Breast epithelium (tissue), 4 donors: ENCODE measurements at regions not wholly inside any gene's neighbourhood (a gene's known extent, or its start where the extent isn't known, plus 50 kb on each side); places are given as distances from the start of the nearest gene placed in this dataset.

ENCODE experiments used
- DNase-seq, 2 donors: peaks; one replicate each; pipeline ENCODE4 v3.0.0-alpha.2; 2019; ENCODE audit warnings: low spot score in 2 of 2
- H3K27ac ChIP-seq, 2 donors: fragments of 200-600 bp; sonication (generic) in 1 of 2; one replicate each; pipeline ENCODE4 v1.5.1; 2016 to 2019; ENCODE audit warnings: mild to moderate bottlenecking in 1 of 2
- H3K27me3 ChIP-seq, 2 donors: fragments of 200-600 bp; sonication (generic) in 1 of 2; one replicate each; pipeline versions ENCODE4 v1.5.1 to v1.6.0; 2017 to 2019; ENCODE audit warnings: control low read depth in 1 of 2, mild to moderate bottlenecking in 1 of 2
- H3K36me3 ChIP-seq: fragments of 200-600 bp; one replicate; pipeline ENCODE4 v1.5.1; 2019
- H3K4me1 ChIP-seq, 2 donors: fragments of 200-600 bp; sonication (generic); one replicate each; pipeline ENCODE4 v1.5.1; 2016 to 2019; ENCODE audit warnings: control low read depth in 1 of 2
- H3K4me3 ChIP-seq, 3 donors: fragments of 200-600 bp; sonication (generic); 1 replicate in 2 of 3; 2 replicates in 1 of 3; pipeline ENCODE4 v1.5.1; 2016 to 2019; ENCODE audit warnings: mild to moderate bottlenecking in 3 of 3, moderate library complexity in 2 of 3
- H3K9me3 ChIP-seq, 2 donors: fragments of 200-600 bp; sonication (generic) in 1 of 2; one replicate each; pipeline ENCODE4 v1.5.1; 2016 to 2019; ENCODE audit warnings: control low read depth in 1 of 2
- POLR2A ChIP-seq: fragments of 450-650 bp; IDR thresholded peaks from one replicate; pipeline ENCODE4 v1.6.1; 2016; ENCODE audit warnings: antibody characterized with exemption, mild to moderate bottlenecking, moderate library complexity
- POLR2AphosphoS5 ChIP-seq, 3 donors: sonication (generic); formaldehyde crosslinking; IDR thresholded peaks; one replicate each; pipeline ENCODE4 v1.6.1; 2017; ENCODE audit warnings: antibody characterized with exemption in 3 of 3
- intact Hi-C: fragments of 100-400 bp; cut with DNase I; formaldehyde crosslinking; loops from one replicate; pipeline ENCODE4 v1.15.1; 2023; ENCODE audit warnings: low total_unique reads
- TF ChIP-seq, protein P1 (sequence below), 3 donors: fragments of 450-650 bp; IDR thresholded peaks; one replicate each; pipeline ENCODE4 v1.5.1; 2016 to 2017; ENCODE audit warnings: antibody characterized with exemption in 3 of 3, mild to moderate bottlenecking in 3 of 3, moderate library complexity in 3 of 3

DNA sequence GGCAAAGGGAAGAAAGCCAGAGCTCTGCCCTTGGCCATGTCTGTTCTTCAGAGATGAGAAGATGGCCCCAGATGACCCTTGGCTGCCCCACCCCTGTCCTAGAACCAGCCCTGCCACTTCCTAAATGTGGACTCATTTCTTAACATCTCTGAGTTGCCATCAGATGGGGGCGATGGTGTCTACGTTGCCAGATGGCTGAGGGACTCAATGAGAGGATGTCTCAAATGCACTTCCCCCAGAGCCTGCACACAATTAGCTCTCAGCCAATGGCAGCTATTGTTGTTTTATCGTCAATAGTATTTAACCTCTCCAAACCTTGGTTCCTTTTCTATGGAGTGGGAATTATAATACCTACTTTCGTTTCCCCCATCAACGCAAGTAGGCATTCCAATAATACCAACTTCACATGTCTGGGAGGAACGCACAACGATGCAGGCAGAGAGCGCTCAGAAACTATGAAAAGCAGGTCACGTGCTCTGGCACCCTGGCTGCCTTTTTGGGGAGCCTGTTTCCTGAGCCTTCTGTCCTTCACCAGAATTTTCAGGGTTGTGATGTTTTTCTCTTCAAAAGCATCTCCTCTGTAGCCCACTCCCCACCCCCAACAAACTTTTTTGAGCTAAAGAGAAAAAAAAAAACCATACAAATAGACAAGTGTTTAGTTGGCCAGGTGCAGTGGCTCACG lies 100.3 kb downstream of the MCFD2 start:
- Histone ChIP-seq H3K27me3 (no peaks in the 10 kb centered on the region), H3K27ac (peak overlapping the region; percentile 79 to 87), H3K9me3 (no peaks in the 10 kb centered on the region), H3K36me3 (no peaks in the 10 kb centered on the region), H3K4me3 (no peak overlapping the region), H3K4me1 (peaks cover 22 to 38% of the 10 kb centered on the region in 2 donors)
- intact Hi-C loops = no loop called here
- TF ChIP-seq POLR2AphosphoS5 (IDR thresholded peaks at IDR 0.05) (no peak), POLR2A (no peak)
- TF ChIP-seq, protein P1, sequence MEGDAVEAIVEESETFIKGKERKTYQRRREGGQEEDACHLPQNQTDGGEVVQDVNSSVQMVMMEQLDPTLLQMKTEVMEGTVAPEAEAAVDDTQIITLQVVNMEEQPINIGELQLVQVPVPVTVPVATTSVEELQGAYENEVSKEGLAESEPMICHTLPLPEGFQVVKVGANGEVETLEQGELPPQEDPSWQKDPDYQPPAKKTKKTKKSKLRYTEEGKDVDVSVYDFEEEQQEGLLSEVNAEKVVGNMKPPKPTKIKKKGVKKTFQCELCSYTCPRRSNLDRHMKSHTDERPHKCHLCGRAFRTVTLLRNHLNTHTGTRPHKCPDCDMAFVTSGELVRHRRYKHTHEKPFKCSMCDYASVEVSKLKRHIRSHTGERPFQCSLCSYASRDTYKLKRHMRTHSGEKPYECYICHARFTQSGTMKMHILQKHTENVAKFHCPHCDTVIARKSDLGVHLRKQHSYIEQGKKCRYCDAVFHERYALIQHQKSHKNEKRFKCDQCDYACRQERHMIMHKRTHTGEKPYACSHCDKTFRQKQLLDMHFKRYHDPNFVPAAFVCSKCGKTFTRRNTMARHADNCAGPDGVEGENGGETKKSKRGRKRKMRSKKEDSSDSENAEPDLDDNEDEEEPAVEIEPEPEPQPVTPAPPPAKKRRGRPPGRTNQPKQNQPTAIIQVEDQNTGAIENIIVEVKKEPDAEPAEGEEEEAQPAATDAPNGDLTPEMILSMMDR (IDR thresholded peaks at IDR 0.05) = no peak
- DNase-seq = peak in 1 of 2 donors; percentile 15

DNA sequence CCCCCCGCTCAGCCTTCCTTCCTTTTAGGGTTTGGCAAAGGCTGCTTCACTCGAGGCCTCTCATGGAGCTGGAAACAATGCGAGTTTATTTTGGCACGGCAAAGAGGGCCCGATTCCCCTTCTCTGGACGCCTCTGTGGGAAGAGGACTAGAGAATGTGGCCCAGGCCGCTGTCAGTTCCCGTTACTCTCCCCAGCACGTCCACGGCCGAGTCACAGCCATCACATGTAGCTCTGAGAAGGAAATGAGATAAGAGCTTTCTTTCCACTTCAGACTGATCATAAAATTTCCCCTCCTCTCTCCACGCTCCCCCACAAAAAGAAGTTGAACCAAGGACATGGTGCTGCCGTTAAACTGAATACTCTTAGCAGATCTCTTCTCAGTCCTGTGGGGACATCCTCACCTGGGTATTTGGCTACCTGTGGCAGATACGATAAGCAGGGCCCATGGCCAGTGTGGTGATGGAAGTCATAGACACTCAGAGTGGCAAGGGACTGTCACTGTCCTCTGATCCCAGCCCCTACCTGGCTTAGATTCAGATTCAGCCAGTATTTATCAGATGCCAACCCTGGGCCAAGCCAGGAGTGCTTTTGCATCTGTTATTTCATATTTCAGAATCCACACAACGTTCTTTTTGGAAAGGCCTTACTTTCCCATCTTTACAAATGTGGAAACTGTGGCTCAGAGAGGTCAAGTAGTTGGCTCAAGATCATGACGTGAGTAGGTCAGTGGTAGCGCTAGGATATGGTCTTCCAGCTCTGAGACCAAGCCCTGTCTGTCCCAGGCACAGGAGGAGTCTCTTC lies 101.2 kb downstream of the MCFD2 start:
- peak in 1 of 2 donors; percentile 44 for DNase-seq
- peaks cover 22 to 38% of the 10 kb centered on the region in 2 donors for H3K4me1 ChIP-seq
- H3K36me3 ChIP-seq = no peaks in the 10 kb centered on the region
- no peaks in the 10 kb centered on the region for H3K27me3 ChIP-seq
- intact Hi-C loops = no loop called here
- H3K9me3 ChIP-seq = no peaks in the 10 kb centered on the region
- no peak overlapping the region for H3K4me3 ChIP-seq
- H3K27ac ChIP-seq = peak overlapping the region; percentile 79 to 87
- no peak for TF ChIP-seq POLR2A
- peak in 2 of 3 donors; percentile 13 to 75 for TF ChIP-seq POLR2AphosphoS5 (IDR thresholded peaks at IDR 0.05)

DNA sequence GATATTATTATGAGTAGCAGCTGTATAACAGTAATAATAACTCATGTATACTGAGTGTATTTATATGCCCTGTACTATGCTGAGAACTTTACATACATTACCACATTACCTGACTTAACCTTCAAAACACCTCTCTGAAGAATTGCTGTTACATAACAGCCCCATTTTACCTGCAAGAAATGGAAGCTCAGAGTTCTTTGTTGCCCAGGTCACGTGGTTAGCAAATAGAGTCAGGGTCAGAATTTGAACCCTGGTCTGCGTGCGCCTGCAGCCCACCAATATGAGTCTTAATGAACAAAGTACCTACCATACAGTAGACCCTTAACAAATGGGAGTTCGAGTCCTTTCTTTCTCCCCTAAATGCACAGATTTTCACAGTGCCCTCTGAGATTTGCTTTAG lies 101.9 kb downstream of the MCFD2 start:
- DNase-seq = peak in 1 of 2 donors; percentile 14
- H3K9me3 ChIP-seq = no peaks in the 10 kb centered on the region
- no peaks in the 10 kb centered on the region for H3K36me3 ChIP-seq
- H3K4me1 ChIP-seq = peaks cover 21 to 38% of the 10 kb centered on the region in 2 donors
- TF ChIP-seq, protein P1 (IDR thresholded peaks at IDR 0.05) = no peak
- TF ChIP-seq POLR2AphosphoS5 (IDR thresholded peaks at IDR 0.05) (no peak), POLR2A (no peak)
- intact Hi-C loops = no loop called here
- H3K27me3 ChIP-seq = no peaks in the 10 kb centered on the region
- H3K4me3 ChIP-seq = no peak overlapping the region
- peak overlapping the region; percentile 79 to 87 for H3K27ac ChIP-seq

DNA sequence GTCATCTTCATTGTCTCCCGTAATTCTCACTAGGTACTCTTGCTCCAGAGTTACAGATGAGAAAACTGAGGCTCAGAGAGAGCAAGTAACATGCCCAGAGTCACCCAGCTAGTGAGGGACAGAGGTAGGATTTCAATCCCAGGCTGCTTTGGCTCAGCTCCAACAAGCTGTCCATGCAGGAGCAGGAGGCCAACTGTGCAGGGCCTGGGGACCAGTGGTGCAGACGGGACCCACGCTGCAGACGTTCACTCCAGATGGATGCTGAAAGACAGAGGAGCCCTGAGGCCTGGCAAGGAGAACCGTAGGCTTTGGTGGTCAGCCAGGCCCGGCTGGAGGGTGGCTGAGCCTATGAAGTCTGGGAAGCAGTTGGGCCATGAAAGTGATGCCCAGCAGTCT lies 102.6 kb downstream of the MCFD2 start:
- peaks cover 19 to 32% of the 10 kb centered on the region in 2 donors for H3K4me1 ChIP-seq
- H3K27ac ChIP-seq = peak overlapping the region; percentile 79 to 87
- no peaks in the 10 kb centered on the region for H3K36me3 ChIP-seq
- peak in 1 of 2 donors; percentile 17 for DNase-seq
- intact Hi-C loops = no loop called here
- H3K9me3 ChIP-seq = no peaks in the 10 kb centered on the region
- TF ChIP-seq POLR2A = no peak
- TF ChIP-seq POLR2AphosphoS5 (IDR thresholded peaks at IDR 0.05) = no peak
- TF ChIP-seq, protein P1 (IDR thresholded peaks at IDR 0.05) = no peak
- no peak overlapping the region for H3K4me3 ChIP-seq
- H3K27me3 ChIP-seq = no peaks in the 10 kb centered on the region
